Esophagus muscularis mucosa (tissue), 4 donors: ENCODE measurements at regions not wholly inside any gene's neighbourhood (a gene's known extent, or its start where the extent isn't known, plus 50 kb on each side); places are given as distances from the start of the nearest gene placed in this dataset.
"Not testable (repeated sequence)": the region's sequence is repeated elsewhere in the genome, so short reads cannot be mapped to it uniquely, and the experiment has no call there.

Source experiments
- DNase-seq: peaks from one replicate; pipeline ENCODE4 v3.0.0-alpha.2; 2017; ENCODE audit errors: extremely low spot score
- H3K27ac ChIP-seq, 4 donors: fragments of 200-600 bp; sonication (generic); replicated peaks in 1 of 4; 1 replicate in 3 of 4; 2 replicates in 1 of 4; pipeline ENCODE4 v1.5.1; 2016 to 2019; ENCODE audit warnings: mild to moderate bottlenecking in 1 of 4
- H3K27me3 ChIP-seq, 4 donors: fragments of 200-600 bp; sonication (generic); one replicate each; pipeline versions ENCODE4 v1.5.1 to v1.6.0; 2016 to 2019
- H3K36me3 ChIP-seq, 4 donors: fragments of 200-600 bp; sonication (generic); one replicate each; pipeline ENCODE4 v1.5.1; 2016 to 2019
- H3K4me1 ChIP-seq, 4 donors: fragments of 200-600 bp; sonication (generic); one replicate each; pipeline ENCODE4 v1.5.1; 2016 to 2019
- H3K4me3 ChIP-seq, 4 donors: fragments of 200-600 bp; sonication (generic); 1 replicate in 2 of 4; 2 replicates in 2 of 4; pipeline ENCODE4 v1.5.1; 2016 to 2019; ENCODE audit warnings: mild to moderate bottlenecking in 4 of 4, moderate library complexity in 1 of 4
- H3K9me3 ChIP-seq, 4 donors: fragments of 200-600 bp; sonication (generic); 1 replicate in 3 of 4; 2 replicates in 1 of 4; pipeline ENCODE4 v1.5.1; 2016 to 2019
- CTCF ChIP-seq, 3 experiments: fragments of 200-600 bp in 2 of 3; fragments of 450-650 bp in 1 of 3; sonication (generic) in 2 of 3; IDR thresholded peaks; one replicate each; pipeline ENCODE4 v1.5.1; 2017 to 2019; ENCODE audit warnings: antibody characterized with exemption in 3 of 3, mild to moderate bottlenecking in 2 of 3, moderate library complexity in 1 of 3
- EP300 ChIP-seq: sonication (generic); formaldehyde crosslinking; IDR thresholded peaks from one replicate; pipeline ENCODE4 v1.6.1; 2017; ENCODE audit warnings: antibody characterized with exemption
- POLR2A ChIP-seq: fragments of 450-650 bp; IDR thresholded peaks from one replicate; pipeline ENCODE4 v1.6.1; 2017; ENCODE audit warnings: antibody characterized with exemption, moderate library complexity, mild to moderate bottlenecking, low read depth
- POLR2AphosphoS5 ChIP-seq, 2 donors: sonication (generic); formaldehyde crosslinking; IDR thresholded peaks; one replicate each; pipeline ENCODE4 v1.6.1; 2017; ENCODE audit warnings: antibody characterized with exemption in 2 of 2
- WGBS: methylation state at CpG from one replicate; pipeline ENCODE4 v1.1.5; 2018; 5-methylcytosine and 5-hydroxymethylcytosine counted together
- intact Hi-C: fragments of 100-400 bp; cut with DNase I; formaldehyde crosslinking; loops from one replicate; pipeline ENCODE4 v1.15.1; 2023

- TF ChIP-seq POLR2AphosphoS5 (IDR thresholded peaks at IDR 0.05) (no peak), EP300 (no peak), POLR2A (no peak), CTCF (IDR thresholded peaks at IDR 0.05) (no peak)
- peaks cover 0 to 12% (median 4%) of the 10 kb centered on the region in 4 donors for H3K9me3 ChIP-seq
- WGBS = 61% methylated on average over 8 of the region's 8 CpGs
Measured at GRCh38 chr3:27610800-27611525, 111.2 kb downstream of the EOMES start.

GRCh38 chr3:27607370-27607769, 114.8 kb downstream of the EOMES start:
- TF ChIP-seq POLR2A = no peak
- TF ChIP-seq CTCF (IDR thresholded peaks at IDR 0.05) = no peak
- TF ChIP-seq POLR2AphosphoS5 (IDR thresholded peaks at IDR 0.05) = no peak
- no peak for TF ChIP-seq EP300
- 78% methylated on average over 1 of the region's 1 CpG for WGBS
- Histone ChIP-seq H3K4me3 (no peak overlapping the region), H3K27me3 (no peaks in the 10 kb centered on the region), H3K9me3 (no peaks in the 10 kb centered on the region), H3K36me3 (no peaks in the 10 kb centered on the region), H3K27ac (no peak overlapping the region), H3K4me1 (no peaks in the 10 kb centered on the region)
- intact Hi-C loops = no loop called here
- DNase-seq = no peak

More at GRCh38 chr3:27610800-27611525, 111.2 kb downstream of the EOMES start:
- DNase-seq = no peak
- intact Hi-C loops = no loop called here
- Histone ChIP-seq H3K27me3 (no peaks in the 10 kb centered on the region), H3K4me3 (no peak overlapping the region), H3K36me3 (no peaks in the 10 kb centered on the region), H3K27ac (no peak overlapping the region), H3K4me1 (no peaks in the 10 kb centered on the region)

- DNase-seq = no peak
- intact Hi-C loops = no loop called here
- 88% methylated on average over 3 of the region's 3 CpGs for whole genome bisulfite sequencing
- Histone ChIP-seq H3K4me3 (no peak overlapping the region), H3K4me1 (no peaks in the 10 kb centered on the region), H3K36me3 (no peaks in the 10 kb centered on the region), H3K27me3 (no peaks in the 10 kb centered on the region), H3K9me3 (no peaks in the 10 kb centered on the region), H3K27ac (no peak overlapping the region)
- TF ChIP-seq POLR2A (no peak), POLR2AphosphoS5 (IDR thresholded peaks at IDR 0.05) (no peak), EP300 (no peak), CTCF (IDR thresholded peaks at IDR 0.05) (no peak)
Measured at GRCh38 chr3:27606537-27606936, 115.6 kb downstream of the EOMES start.

GRCh38 chr3:27601311-27601710, 117.1 kb upstream of the SLC4A7 start:
- H3K4me1 ChIP-seq, DNase-seq, H3K36me3 ChIP-seq, H3K9me3 ChIP-seq, H3K4me3 ChIP-seq, H3K27ac ChIP-seq, H3K27me3 ChIP-seq, intact Hi-C loops: not testable (repeated sequence)
- 86% methylated on average over 3 of the region's 3 CpGs for WGBS

- H3K4me1 ChIP-seq = peaks cover 0 to 10% (median 7%) of the 10 kb centered on the region in 4 donors
- H3K36me3 ChIP-seq, H3K9me3 ChIP-seq, DNase-seq, H3K27ac ChIP-seq, H3K27me3 ChIP-seq, H3K4me3 ChIP-seq, intact Hi-C loops: not testable (repeated sequence)
- WGBS = 91% methylated on average over 7 of the region's 7 CpGs
Measured at GRCh38 chr3:27599741-27600140, 115.6 kb upstream of the SLC4A7 start.

- DNase-seq = no peak
- Histone ChIP-seq H3K4me3 (no peak overlapping the region), H3K9me3 (no peaks in the 10 kb centered on the region), H3K36me3 (no peaks in the 10 kb centered on the region), H3K4me1 (peaks cover under 1 to 27% (median 20%) of the 10 kb centered on the region in 4 donors), H3K27me3 (no peaks in the 10 kb centered on the region), H3K27ac (no peak overlapping the region)
- intact Hi-C loops = no loop called here
- 55% methylated on average over 1 of the region's 1 CpG for WGBS
- TF ChIP-seq POLR2A (no peak), POLR2AphosphoS5 (IDR thresholded peaks at IDR 0.05) (no peak), EP300 (no peak), CTCF (IDR thresholded peaks at IDR 0.05) (no peak)
Measured at GRCh38 chr3:27596921-27597320, 112.7 kb upstream of the SLC4A7 start.
